Fibroblast of mammary gland (primary cell): ENCODE measurements at regions not wholly inside any gene's neighbourhood (a gene's known extent, or its start where the extent isn't known, plus 50 kb on each side); places are given as distances from the start of the nearest gene placed in this dataset.

Source experiments
- DNase-seq: peaks from one replicate; pipeline ENCODE4 v3.0.0-alpha.2; 2010; ENCODE audit warnings: low read depth
- H3K4me3 ChIP-seq: 2 replicates; pipeline ENCODE4 v1.5.1; 2011; ENCODE audit warnings: low read depth, mild to moderate bottlenecking, low read length, moderate library complexity; ENCODE audit not compliant: control insufficient read depth
- TF ChIP-seq, protein P1 (sequence below): conservative IDR thresholded peaks from 2 replicates; pipeline ENCODE4 v1.5.1; 2011; ENCODE audit warnings: low read depth, low read length, inconsistent platforms; ENCODE audit not compliant: control insufficient read depth, insufficient read depth

DNA sequence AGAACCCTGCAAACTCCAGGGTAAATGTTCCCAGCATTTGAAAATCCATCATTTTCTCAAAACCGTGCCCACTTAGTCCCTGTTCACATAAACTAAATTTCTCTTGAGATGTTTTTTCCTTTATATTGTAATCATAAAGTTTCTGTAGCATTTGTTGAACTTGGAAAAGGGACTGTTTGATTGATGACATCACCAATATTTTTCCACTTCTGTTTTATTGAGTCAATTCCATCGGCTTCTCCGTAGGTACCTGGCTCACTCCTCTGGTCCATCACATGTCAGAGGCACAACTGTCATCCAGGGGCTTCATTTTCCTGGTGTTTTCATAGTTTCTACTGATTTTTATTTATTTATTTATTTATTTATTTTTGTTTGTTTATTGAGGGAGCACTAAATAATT is 462.5 kb upstream of the PFKP start:
- no peak for DNase-seq
- TF ChIP-seq, protein P1, sequence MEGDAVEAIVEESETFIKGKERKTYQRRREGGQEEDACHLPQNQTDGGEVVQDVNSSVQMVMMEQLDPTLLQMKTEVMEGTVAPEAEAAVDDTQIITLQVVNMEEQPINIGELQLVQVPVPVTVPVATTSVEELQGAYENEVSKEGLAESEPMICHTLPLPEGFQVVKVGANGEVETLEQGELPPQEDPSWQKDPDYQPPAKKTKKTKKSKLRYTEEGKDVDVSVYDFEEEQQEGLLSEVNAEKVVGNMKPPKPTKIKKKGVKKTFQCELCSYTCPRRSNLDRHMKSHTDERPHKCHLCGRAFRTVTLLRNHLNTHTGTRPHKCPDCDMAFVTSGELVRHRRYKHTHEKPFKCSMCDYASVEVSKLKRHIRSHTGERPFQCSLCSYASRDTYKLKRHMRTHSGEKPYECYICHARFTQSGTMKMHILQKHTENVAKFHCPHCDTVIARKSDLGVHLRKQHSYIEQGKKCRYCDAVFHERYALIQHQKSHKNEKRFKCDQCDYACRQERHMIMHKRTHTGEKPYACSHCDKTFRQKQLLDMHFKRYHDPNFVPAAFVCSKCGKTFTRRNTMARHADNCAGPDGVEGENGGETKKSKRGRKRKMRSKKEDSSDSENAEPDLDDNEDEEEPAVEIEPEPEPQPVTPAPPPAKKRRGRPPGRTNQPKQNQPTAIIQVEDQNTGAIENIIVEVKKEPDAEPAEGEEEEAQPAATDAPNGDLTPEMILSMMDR = no peak
- no peak overlapping the region for H3K4me3 ChIP-seq

DNA sequence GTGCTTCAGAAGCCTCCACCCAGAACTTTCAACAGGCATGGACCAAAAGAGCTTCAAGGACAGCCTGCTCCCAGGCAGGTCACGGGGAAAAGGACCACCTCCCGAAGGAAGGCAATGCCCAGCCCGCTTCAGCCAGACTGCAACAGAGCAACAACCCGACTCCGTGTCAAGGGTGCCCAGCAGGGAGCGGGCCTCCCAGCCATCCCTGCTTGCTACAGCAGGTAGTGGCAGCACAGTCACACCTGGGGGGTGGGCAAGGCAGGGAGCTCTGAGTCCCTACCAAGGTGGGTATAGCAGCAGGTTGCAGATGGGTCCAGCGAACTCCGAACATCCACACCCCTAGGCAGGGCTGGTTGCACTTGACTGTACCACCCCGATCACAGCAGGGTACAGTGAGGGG is 467.8 kb upstream of the PFKP start:
- TF ChIP-seq, protein P1 = no peak
- no peak overlapping the region for H3K4me3 ChIP-seq
- no peak for DNase-seq

DNA sequence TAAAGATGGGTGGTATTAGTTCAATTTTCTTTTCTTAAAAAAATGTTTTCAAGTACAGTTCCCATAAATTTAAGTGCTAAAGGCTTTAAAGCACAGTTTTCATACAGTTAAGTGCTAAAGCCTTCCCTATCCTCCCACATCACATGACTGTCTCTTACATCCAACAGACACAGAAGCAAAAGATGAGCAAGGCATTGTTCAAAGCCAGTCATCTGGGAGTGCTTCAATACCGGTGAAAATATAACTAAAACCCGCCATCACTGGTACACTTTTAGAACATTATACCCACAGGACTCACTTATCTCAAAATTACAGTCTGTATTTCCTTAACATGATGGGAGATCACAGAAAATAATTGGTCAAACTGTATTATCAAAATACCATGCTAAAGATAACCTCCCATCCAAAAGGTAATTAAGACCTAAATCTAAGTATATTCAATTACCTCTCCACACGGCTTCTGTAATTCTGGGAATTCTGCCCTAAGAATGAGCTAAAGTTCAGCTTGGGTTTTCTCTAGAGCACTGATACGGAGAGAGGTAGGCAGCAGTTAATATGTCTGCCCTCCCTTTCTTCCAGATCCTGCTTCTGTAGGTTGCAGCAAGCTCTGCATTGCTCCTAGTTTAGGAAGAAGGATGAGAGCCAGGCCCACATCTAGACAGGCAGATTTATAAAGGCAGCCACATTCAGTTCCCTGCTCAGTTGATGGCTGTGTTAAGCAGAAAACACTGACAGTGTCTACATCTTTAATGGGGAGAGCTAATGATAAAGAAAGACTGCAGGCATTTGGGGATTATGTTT is 474.8 kb upstream of the PFKP start:
- no peak for DNase-seq
- TF ChIP-seq, protein P1 = no peak
- no peak overlapping the region for H3K4me3 ChIP-seq

DNA sequence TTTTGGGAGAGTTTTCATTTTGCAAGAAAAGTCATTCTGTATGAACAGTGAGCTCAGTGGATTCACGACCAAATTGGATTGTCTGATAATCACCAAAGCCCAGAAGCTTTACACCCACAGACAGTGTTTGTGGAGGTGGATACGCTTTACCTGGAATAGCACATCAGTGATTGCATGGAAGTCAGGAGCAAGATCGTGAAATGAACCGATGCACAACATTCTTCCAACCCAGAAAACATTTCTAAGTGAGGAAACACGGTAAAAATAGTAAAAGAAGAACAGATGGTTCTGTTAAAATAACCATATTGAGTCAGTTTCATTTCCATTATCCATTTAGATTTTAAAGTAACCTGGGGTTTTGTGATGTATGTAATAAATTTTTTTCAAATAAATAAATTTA is 478.2 kb upstream of the PFKP start:
- H3K4me3 ChIP-seq = no peak overlapping the region
- no peak for DNase-seq
- TF ChIP-seq, protein P1 = no peak

DNA sequence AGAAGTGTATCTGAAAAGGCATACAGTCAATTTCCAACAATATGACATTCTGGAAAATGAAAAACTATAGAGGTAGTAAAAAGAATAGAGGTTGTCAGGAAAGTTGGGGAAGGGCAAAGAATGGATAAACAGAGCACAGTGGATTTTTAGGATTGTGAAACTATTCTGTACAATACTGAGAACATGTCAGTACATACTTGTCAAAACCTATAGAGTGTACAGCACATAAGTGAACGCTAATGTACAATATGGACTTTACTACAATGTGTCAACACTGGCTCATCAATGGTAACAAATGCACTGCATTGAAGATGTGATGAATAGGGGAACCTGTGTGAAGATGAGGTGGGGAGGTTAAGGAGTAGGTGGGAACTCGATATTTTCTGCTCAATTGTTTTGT is 483.0 kb upstream of the PFKP start:
- TF ChIP-seq, protein P1 = no peak
- no peak overlapping the region for H3K4me3 ChIP-seq
- DNase-seq = no peak

DNA sequence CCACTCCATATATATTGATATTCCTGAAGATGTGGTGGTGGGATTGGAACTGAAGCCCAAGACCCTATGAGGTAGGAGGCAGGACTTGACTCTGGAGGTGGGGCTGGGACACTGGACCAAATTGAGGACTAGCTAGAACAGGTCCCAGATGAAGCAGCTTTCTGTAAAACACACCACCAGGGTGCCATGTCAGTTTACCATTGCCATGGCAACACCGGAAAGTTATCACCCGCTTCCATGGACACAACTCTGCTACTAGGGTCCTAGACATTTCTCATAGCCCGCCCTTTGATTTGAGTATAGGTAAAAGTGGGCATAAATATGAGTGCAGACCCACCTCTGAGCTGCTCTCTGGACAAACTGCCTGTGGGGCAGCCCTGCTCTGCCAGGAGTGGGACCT is 490.5 kb upstream of the PFKP start:
- TF ChIP-seq, protein P1 = no peak
- no peak for DNase-seq
- no peak overlapping the region for H3K4me3 ChIP-seq
